DMS53 (cell line): ENCODE measurements at regions not wholly inside any gene's neighbourhood (a gene's known extent, or its start where the extent isn't known, plus 50 kb on each side); places are given as distances from the start of the nearest gene placed in this dataset.

Source experiments
- DNase-seq: peaks from one replicate; lab custom pipeline; 2025; lab: John Stamatoyannopoulos, UW

GRCh38 chr2:75381032-75381431, 179.7 kb downstream of the EVA1A start:
- DNase-seq, result no peak

- DNase-seq, result no peak
Measured at GRCh38 chr2:75379476-75380210, 180.3 kb upstream of the TACR1 start.

- no peak for DNase-seq
Measured at GRCh38 chr2:75375646-75376582, 176.6 kb upstream of the TACR1 start.

- peak; percentile 90 for DNase-seq
Measured at GRCh38 chr2:75374414-75374957, 175.2 kb upstream of the TACR1 start.

GRCh38 chr2:75367401-75367800, 168.1 kb upstream of the TACR1 start:
- DNase-seq, result no peak

GRCh38 chr2:75361486-75361885, 162.2 kb upstream of the TACR1 start:
- no peak for DNase-seq

GRCh38 chr2:75360945-75361344, 161.6 kb upstream of the TACR1 start:
- DNase-seq, result no peak

- no peak for DNase-seq
Measured at GRCh38 chr2:75356865-75357264, 157.5 kb upstream of the TACR1 start.

- DNase-seq, result no peak
Measured at GRCh38 chr2:75353131-75353530, 153.8 kb upstream of the TACR1 start.

- DNase-seq, result no peak
Measured at GRCh38 chr2:75348307-75348706, 149.0 kb upstream of the TACR1 start.

- DNase-seq, result no peak
Measured at GRCh38 chr2:75344146-75344545, 144.8 kb upstream of the TACR1 start.

GRCh38 chr2:75342504-75343175, 143.3 kb upstream of the TACR1 start:
- no peak for DNase-seq

GRCh38 chr2:75340560-75340959, 141.2 kb upstream of the TACR1 start:
- DNase-seq, result no peak

- no peak for DNase-seq
Measured at GRCh38 chr2:75338461-75338860, 139.1 kb upstream of the TACR1 start.

GRCh38 chr2:75337619-75338018, 138.3 kb upstream of the TACR1 start:
- no peak for DNase-seq

- no peak for DNase-seq
Measured at GRCh38 chr2:75337016-75337415, 137.7 kb upstream of the TACR1 start.

GRCh38 chr2:75336451-75336850, 137.1 kb upstream of the TACR1 start:
- no peak for DNase-seq

- no peak for DNase-seq
Measured at GRCh38 chr2:75334076-75334475, 134.8 kb upstream of the TACR1 start.

GRCh38 chr2:75333646-75334045, 134.3 kb upstream of the TACR1 start:
- no peak for DNase-seq

GRCh38 chr2:75328156-75328555, 128.8 kb upstream of the TACR1 start:
- DNase-seq, result no peak

GRCh38 chr2:75327334-75327733, 128.0 kb upstream of the TACR1 start:
- no peak for DNase-seq

- no peak for DNase-seq
Measured at GRCh38 chr2:75326645-75327044, 127.3 kb upstream of the TACR1 start.
